Right lobe of liver (tissue), 6 donors: ENCODE measurements at regions not wholly inside any gene's neighbourhood (a gene's known extent, or its start where the extent isn't known, plus 50 kb on each side); places are given as distances from the start of the nearest gene placed in this dataset.

Experiments
- ATAC-seq, 4 donors: fragments of 200-7000 bp; cut with Tn5 transposase; one replicate each; pipeline ENCODE4 v1.9.1; 2020; ENCODE audit warnings: mild to moderate bottlenecking in 4 of 4, moderate library complexity in 4 of 4
- DNase-seq, 3 donors: peaks; one replicate each; pipeline ENCODE4 v3.0.0-alpha.2; 2020
- H3K27ac ChIP-seq, 3 donors: fragments of 200-600 bp; one replicate each; pipeline ENCODE4 v1.8.0; 2022
- H3K27me3 ChIP-seq, 2 donors: fragments of 200-600 bp; one replicate each; pipeline ENCODE4 v1.8.0; 2022
- H3K36me3 ChIP-seq, 4 donors: fragments of 200-600 bp; sonication (generic) in 1 of 4; one replicate each; pipeline versions ENCODE4 v1.5.1 to v1.8.0; 2017 to 2022; ENCODE audit warnings: control low read depth in 1 of 4
- H3K4me1 ChIP-seq, 4 donors: fragments of 200-600 bp; sonication (generic) in 1 of 4; one replicate each; pipeline versions ENCODE4 v1.5.1 to v1.8.0; 2017 to 2022; ENCODE audit warnings: control low read depth in 1 of 4
- H3K4me3 ChIP-seq, 3 donors: fragments of 200-600 bp; one replicate each; pipeline ENCODE4 v1.8.0; 2022
- H3K9me3 ChIP-seq, 4 donors: fragments of 200-600 bp; sonication (generic) in 1 of 4; one replicate each; pipeline versions ENCODE4 v1.5.1 to v1.8.0; 2017 to 2022; ENCODE audit warnings: control low read depth in 1 of 4
- CTCF ChIP-seq, 4 donors: fragments of 200-600 bp in 3 of 4; fragments of 450-650 bp in 1 of 4; IDR thresholded peaks; one replicate each; pipeline versions ENCODE4 v1.5.1 to v1.8.0; 2016 to 2022; ENCODE audit warnings: antibody characterized with exemption in 4 of 4, mild to moderate bottlenecking in 2 of 4
- POLR2A ChIP-seq: fragments of 450-650 bp; IDR thresholded peaks from one replicate; pipeline ENCODE4 v1.6.1; 2017; ENCODE audit warnings: antibody characterized with exemption, mild to moderate bottlenecking
- WGBS: methylation state at CpG from one replicate; pipeline ENCODE4 v1.1.6; 2018; ENCODE audit warnings: low coverage, low lambda C conversion rate; ENCODE audit not compliant: insufficient coverage; ENCODE audit errors: missing lambda C conversion rate; 5-methylcytosine and 5-hydroxymethylcytosine counted together
- intact Hi-C, 2 donors: fragments of 100-400 bp; cut with DNase I; formaldehyde crosslinking; loops; one replicate each; pipeline versions ENCODE4 v1.11.2 to v1.14.1; 2022
- donor health status: DM: no; HTN: yes; CAD: no.
- donor health status: DM: no; HTN: no; CAD: no.
- donor health status: DM: no; HTN: no; CAD: no.
- donor health status: DM: no; HTN: yes; CAD: no.
- donor health status: DM: no; HTN: yes; CAD: no.

- DNase-seq (no peak), ATAC-seq (no peak)
- Histone ChIP-seq H3K27me3 (no peaks in the 10 kb centered on the region), H3K4me1 (no peaks in the 10 kb centered on the region), H3K9me3 (no peaks in the 10 kb centered on the region), H3K27ac (no peak overlapping the region), H3K4me3 (no peak overlapping the region), H3K36me3 (no peaks in the 10 kb centered on the region)
- 33% methylated on average over 1 of the region's 1 CpG for WGBS
- TF ChIP-seq POLR2A (no peak), CTCF (IDR thresholded peaks at IDR 0.05) (no peak)
- intact Hi-C loops, result no loop called here
Observed at GRCh38 chr13:67752759-67753158, 522.6 kb upstream of the PCDH9 start.

GRCh38 chr13:67742478-67742877, 512.3 kb upstream of the PCDH9 start:
- ATAC-seq (no peak), DNase-seq (no peak)
- WGBS, result 4% methylated on average over 2 of the region's 2 CpGs
- Histone ChIP-seq H3K27me3 (no peaks in the 10 kb centered on the region), H3K4me1 (no peaks in the 10 kb centered on the region), H3K36me3 (no peaks in the 10 kb centered on the region), H3K4me3 (no peak overlapping the region), H3K27ac (no peak overlapping the region), H3K9me3 (no peaks in the 10 kb centered on the region)
- TF ChIP-seq CTCF (IDR thresholded peaks at IDR 0.05) (no peak), POLR2A (no peak)
- intact Hi-C loops, result no loop called here

GRCh38 chr13:67740871-67741535, 510.9 kb upstream of the PCDH9 start:
- TF ChIP-seq POLR2A (no peak), CTCF (IDR thresholded peaks at IDR 0.05) (no peak)
- DNase-seq (no peak), ATAC-seq (no peak)
- Histone ChIP-seq H3K9me3 (no peaks in the 10 kb centered on the region), H3K27me3 (no peaks in the 10 kb centered on the region), H3K27ac (no peak overlapping the region), H3K4me3 (no peak overlapping the region), H3K36me3 (no peaks in the 10 kb centered on the region), H3K4me1 (no peaks in the 10 kb centered on the region)
- 32% methylated on average over 4 of the region's 4 CpGs for WGBS
- intact Hi-C loops, result no loop called here

- TF ChIP-seq CTCF (IDR thresholded peaks at IDR 0.05) (peak; percentile 17 to 30 (median 20)), POLR2A (no peak)
- WGBS, result 38% methylated on average over 4 of the region's 4 CpGs
- intact Hi-C loops, result no loop called here
Observed at GRCh38 chr13:67736646-67737420, 506.7 kb upstream of the PCDH9 start.

More at GRCh38 chr13:67736646-67737420, 506.7 kb upstream of the PCDH9 start:
- no peaks in the 10 kb centered on the region for H3K9me3 ChIP-seq
- H3K36me3 ChIP-seq, result no peaks in the 10 kb centered on the region
- H3K4me1 ChIP-seq, result no peaks in the 10 kb centered on the region
- ATAC-seq (peak in 3 of 4 donors; percentile 33 to 52 (median 35)), DNase-seq (no peak)
- H3K4me3 ChIP-seq, result no peak overlapping the region
- no peak overlapping the region for H3K27ac ChIP-seq
- no peaks in the 10 kb centered on the region for H3K27me3 ChIP-seq
